ENCODE measurements at regions not wholly inside any gene's neighbourhood (a gene's known extent, or its start where the extent isn't known, plus 50 kb on each side); places are given as distances from the start of the nearest gene placed in this dataset.

DNA sequence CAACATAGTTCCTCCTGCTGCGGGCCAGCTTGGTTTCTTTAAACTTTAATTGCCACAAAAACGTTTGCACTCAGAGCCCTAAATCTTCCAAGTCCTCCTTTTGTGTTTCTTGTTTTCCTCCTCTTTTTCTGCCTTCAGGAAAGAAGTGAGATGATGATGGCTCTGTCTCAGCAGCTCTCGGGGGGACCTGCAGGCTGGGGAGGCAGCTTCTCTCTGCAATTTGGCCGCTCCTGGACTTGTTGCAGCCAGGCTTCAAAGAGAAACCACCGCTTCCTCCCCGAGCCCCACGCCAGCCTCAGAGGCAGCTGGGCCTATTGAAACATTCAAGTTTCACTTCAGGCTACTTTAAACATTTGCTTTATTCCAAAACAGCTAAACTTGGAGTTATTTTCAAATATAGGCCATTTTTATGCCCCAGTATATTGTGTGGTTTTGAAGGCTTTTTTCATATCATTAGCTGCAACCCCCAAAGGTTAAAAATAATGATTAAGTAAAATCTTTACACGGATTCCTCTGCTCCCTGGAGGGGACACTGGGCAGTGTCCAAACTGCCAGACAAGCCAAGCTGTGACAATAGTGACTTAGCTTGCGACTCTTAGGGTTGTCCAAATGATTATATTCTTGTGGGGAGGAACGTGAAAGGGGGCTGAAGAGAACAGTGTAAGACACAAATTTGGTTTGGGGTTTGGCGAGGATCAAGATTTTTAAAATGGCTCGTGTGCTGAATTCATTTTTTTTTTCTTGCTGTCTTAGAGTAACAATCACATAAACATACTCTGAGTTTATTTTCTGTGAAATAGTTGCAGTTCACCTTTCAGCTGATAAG lies 330.8 kb downstream of the DLEU7 start:
- no TSS peak for BruUV-seq (replicated peaks)
- TF ChIP-seq EZH2 (IDR thresholded peaks at IDR 0.05; ENCODE audit: borderline replicate concordance, low read depth, low read length, poor library complexity, severe bottlenecking), result no peak
- TF ChIP-seq, protein P1, sequence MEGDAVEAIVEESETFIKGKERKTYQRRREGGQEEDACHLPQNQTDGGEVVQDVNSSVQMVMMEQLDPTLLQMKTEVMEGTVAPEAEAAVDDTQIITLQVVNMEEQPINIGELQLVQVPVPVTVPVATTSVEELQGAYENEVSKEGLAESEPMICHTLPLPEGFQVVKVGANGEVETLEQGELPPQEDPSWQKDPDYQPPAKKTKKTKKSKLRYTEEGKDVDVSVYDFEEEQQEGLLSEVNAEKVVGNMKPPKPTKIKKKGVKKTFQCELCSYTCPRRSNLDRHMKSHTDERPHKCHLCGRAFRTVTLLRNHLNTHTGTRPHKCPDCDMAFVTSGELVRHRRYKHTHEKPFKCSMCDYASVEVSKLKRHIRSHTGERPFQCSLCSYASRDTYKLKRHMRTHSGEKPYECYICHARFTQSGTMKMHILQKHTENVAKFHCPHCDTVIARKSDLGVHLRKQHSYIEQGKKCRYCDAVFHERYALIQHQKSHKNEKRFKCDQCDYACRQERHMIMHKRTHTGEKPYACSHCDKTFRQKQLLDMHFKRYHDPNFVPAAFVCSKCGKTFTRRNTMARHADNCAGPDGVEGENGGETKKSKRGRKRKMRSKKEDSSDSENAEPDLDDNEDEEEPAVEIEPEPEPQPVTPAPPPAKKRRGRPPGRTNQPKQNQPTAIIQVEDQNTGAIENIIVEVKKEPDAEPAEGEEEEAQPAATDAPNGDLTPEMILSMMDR (conservative IDR thresholded peaks at IDR 0.05; ENCODE audit: low read depth, low read length), result no peak
- no peak overlapping the region for H3K4me3 ChIP-seq (ENCODE audit: low read depth, low read length, poor library complexity, severe bottlenecking)
- DNase-seq (ENCODE audit: low spot score), result no peak
- no peaks in the 10 kb centered on the region for H3K4me1 ChIP-seq (ENCODE audit: insufficient read depth, low read length, poor library complexity, severe bottlenecking)
- no peaks in the 10 kb centered on the region for H3K9me3 ChIP-seq (ENCODE audit: low read depth, low read length, poor library complexity, severe bottlenecking)
- no peaks in the 10 kb centered on the region for H3K27me3 ChIP-seq (replicated peaks; ENCODE audit: insufficient read depth, low read depth, low read length, poor library complexity)
- ChIA-PET CTCF (no interaction called here), POLR2A (ENCODE audit: low non-redundant PET) (interaction anchor here (0.7 kb wide), 1 partner anchor 229 kb away, joined by 4 read pairs; no protein-coding TSS in a partner anchor)
- no peak overlapping the region for H3K27ac ChIP-seq (ENCODE audit: low read depth, low read length, poor library complexity, severe bottlenecking)
- intact Hi-C loops (cut with micrococcal nuclease; ENCODE audit: unreplicated experiment), result no loop called here
- H3K36me3 ChIP-seq (ENCODE audit: insufficient read depth, low read length, poor library complexity, severe bottlenecking), result no peaks in the 10 kb centered on the region

DNA sequence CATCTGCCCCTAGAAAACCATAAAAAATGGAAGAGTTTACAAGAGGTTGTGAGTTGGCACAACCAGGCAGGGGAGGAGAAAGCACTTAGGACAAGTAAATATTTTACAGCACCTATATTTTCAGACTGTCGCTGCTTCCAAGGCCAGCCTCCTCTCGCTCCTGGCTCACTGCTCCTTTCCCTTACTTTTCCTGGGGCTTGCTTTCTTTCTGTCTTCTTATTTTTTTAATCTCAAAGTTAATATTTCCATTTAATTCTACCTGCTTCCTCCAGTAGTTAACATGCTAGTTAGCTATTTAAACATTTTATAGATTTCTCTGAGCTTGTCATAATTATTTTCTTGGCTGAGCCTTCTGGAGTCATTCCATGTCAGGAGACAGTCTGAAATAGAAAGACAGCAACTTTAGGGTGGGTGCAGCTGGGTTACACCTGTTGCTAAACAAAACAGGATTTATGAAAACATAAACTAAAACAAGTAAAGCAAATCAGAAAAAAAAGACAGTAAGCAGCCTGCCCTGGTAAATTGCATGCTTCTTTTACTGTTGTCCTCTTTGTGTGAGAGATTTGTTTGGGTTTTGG lies 330.1 kb downstream of the DLEU7 start:
- no peak overlapping the region for H3K4me3 ChIP-seq (ENCODE audit: low read depth, low read length, poor library complexity, severe bottlenecking)
- intact Hi-C loops (cut with micrococcal nuclease; ENCODE audit: unreplicated experiment), result no loop called here
- CTCF ChIA-PET, result no interaction called here

GRCh38 chr13:50514249-50514648 lies 329.2 kb downstream of the DLEU7 start:
- ChIA-PET CTCF (no interaction called here), POLR2A (ENCODE audit: low non-redundant PET) (no interaction called here)
- Histone ChIP-seq H3K9me3 (ENCODE audit: low read depth, low read length, poor library complexity, severe bottlenecking) (no peaks in the 10 kb centered on the region), H3K4me3 (ENCODE audit: low read depth, low read length, poor library complexity, severe bottlenecking) (no peak overlapping the region), H3K27ac (ENCODE audit: low read depth, low read length, poor library complexity, severe bottlenecking) (no peak overlapping the region), H3K27me3 (replicated peaks; ENCODE audit: insufficient read depth, low read depth, low read length, poor library complexity) (no peaks in the 10 kb centered on the region), H3K36me3 (ENCODE audit: insufficient read depth, low read length, poor library complexity, severe bottlenecking) (no peaks in the 10 kb centered on the region), H3K4me1 (ENCODE audit: insufficient read depth, low read length, poor library complexity, severe bottlenecking) (no peaks in the 10 kb centered on the region)
- TF ChIP-seq, protein P1 (conservative IDR thresholded peaks at IDR 0.05; ENCODE audit: low read depth, low read length), result no peak
- TF ChIP-seq EZH2 (IDR thresholded peaks at IDR 0.05; ENCODE audit: borderline replicate concordance, low read depth, low read length, poor library complexity, severe bottlenecking), result no peak
- DNase-seq (ENCODE audit: low spot score), result no peak
- intact Hi-C loops (cut with micrococcal nuclease; ENCODE audit: unreplicated experiment), result no loop called here
- no TSS peak for BruUV-seq (replicated peaks)

More for the DNA sequence above, 330.1 kb downstream of the DLEU7 start:
- TF ChIP-seq EZH2 (IDR thresholded peaks at IDR 0.05; ENCODE audit: borderline replicate concordance, low read depth, low read length, poor library complexity, severe bottlenecking), result no peak
- TF ChIP-seq, protein P1 (conservative IDR thresholded peaks at IDR 0.05; ENCODE audit: low read depth, low read length), result no peak
- no peaks in the 10 kb centered on the region for H3K27me3 ChIP-seq (replicated peaks; ENCODE audit: insufficient read depth, low read depth, low read length, poor library complexity)
- POLR2A ChIA-PET (ENCODE audit: low non-redundant PET), result no interaction called here
- H3K36me3 ChIP-seq (ENCODE audit: insufficient read depth, low read length, poor library complexity, severe bottlenecking), result no peaks in the 10 kb centered on the region
- DNase-seq (ENCODE audit: low spot score), result no peak
- no peaks in the 10 kb centered on the region for H3K4me1 ChIP-seq (ENCODE audit: insufficient read depth, low read length, poor library complexity, severe bottlenecking)
- no peaks in the 10 kb centered on the region for H3K9me3 ChIP-seq (ENCODE audit: low read depth, low read length, poor library complexity, severe bottlenecking)
- no TSS peak for BruUV-seq (replicated peaks)
- H3K27ac ChIP-seq (ENCODE audit: low read depth, low read length, poor library complexity, severe bottlenecking), result no peak overlapping the region
